BLaER1 treated with 17β-estradiol and CSF1 and Interleukin-3, amounts not matched to agents 10 nM and 100 nM (cell line): ENCODE measurements at regions not wholly inside any gene's neighbourhood (a gene's known extent, or its start where the extent isn't known, plus 50 kb on each side); places are given as distances from the start of the nearest gene placed in this dataset.
"Not testable (repeated sequence)": the region's sequence is repeated elsewhere in the genome, so short reads cannot be mapped to it uniquely, and the experiment has no call there.

Experiments
- H3K27ac ChIP-seq, 11 experiments: shearing (Covaris generic); formaldehyde crosslinking; 2 replicates each; pipeline ENCODE4 v1.8.1; 2022
- H3K27me3 ChIP-seq, 11 experiments: shearing (Covaris generic); formaldehyde crosslinking; 2 replicates each; pipeline ENCODE4 v1.8.1; 2022
- H3K36me3 ChIP-seq, 11 experiments: shearing (Covaris generic); formaldehyde crosslinking; 2 replicates each; pipeline ENCODE4 v1.8.1; 2022
- H3K4me1 ChIP-seq, 10 experiments: shearing (Covaris generic); formaldehyde crosslinking; 2 replicates each; pipeline ENCODE4 v1.8.1; 2022
- H3K4me2 ChIP-seq, 11 experiments: shearing (Covaris generic); formaldehyde crosslinking; 2 replicates each; pipeline ENCODE4 v1.8.1; 2022
- H3K4me3 ChIP-seq, 10 experiments: shearing (Covaris generic); formaldehyde crosslinking; 2 replicates each; pipeline ENCODE4 v1.8.1; 2022
- H3K9ac ChIP-seq, 11 experiments: shearing (Covaris generic); formaldehyde crosslinking; 2 replicates each; pipeline ENCODE4 v1.8.1; 2022
- H3K9me3 ChIP-seq, 11 experiments: shearing (Covaris generic); formaldehyde crosslinking; replicated peaks in 1 of 11; 2 replicates each; pipeline ENCODE4 v1.8.1; 2022
- H4K20me1 ChIP-seq, 11 experiments: shearing (Covaris generic); formaldehyde crosslinking; 2 replicates each; pipeline ENCODE4 v1.8.1; 2022
- Cebpa-rat ChIP-seq, 11 experiments: shearing (Covaris generic); IDR thresholded peaks; 2 replicates each; pipeline ENCODE4 v1.8.1; 2022

DNA sequence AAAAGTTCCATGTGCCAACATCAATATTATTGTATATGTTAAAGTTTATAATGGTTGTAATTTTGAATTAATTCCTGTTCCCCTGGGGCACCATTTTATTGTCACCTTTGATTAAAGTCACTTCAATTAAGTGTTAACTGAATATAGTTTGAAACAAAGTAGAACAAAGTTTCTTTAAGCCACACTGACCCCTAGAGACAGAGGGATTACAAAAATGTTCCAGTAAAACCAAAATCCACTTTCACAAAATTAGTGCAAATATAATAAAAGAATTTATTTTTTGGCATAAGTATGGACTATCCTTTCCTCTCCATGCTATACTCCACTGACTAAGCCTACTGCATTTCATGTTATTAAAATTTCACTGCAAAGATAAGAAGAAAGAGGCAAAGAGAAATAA, 123.9 kb downstream of the ZMAT3 start:
- Histone ChIP-seq H3K36me3 (peaks cover 0 to 11% (median 0%) of the 10 kb centered on the region in 11 experiments; a peak in 2 of 22 replicates), H4K20me1 (no peaks in the 10 kb centered on the region), H3K4me2 (no peak overlapping the region), H3K27me3 (no peaks in the 10 kb centered on the region), H3K27ac (no peak overlapping the region), H3K9ac (no peak overlapping the region), H3K4me1 (peaks cover 0 to 17% (median 0%) of the 10 kb centered on the region in 10 experiments; a peak in 6 of 20 replicates), H3K4me3 (no peak overlapping the region), H3K9me3 (peaks cover 9 to 47% (median 19%) of the 10 kb centered on the region in 11 experiments)
- no peak for TF ChIP-seq Cebpa-rat (IDR thresholded peaks at IDR 0.05)

DNA sequence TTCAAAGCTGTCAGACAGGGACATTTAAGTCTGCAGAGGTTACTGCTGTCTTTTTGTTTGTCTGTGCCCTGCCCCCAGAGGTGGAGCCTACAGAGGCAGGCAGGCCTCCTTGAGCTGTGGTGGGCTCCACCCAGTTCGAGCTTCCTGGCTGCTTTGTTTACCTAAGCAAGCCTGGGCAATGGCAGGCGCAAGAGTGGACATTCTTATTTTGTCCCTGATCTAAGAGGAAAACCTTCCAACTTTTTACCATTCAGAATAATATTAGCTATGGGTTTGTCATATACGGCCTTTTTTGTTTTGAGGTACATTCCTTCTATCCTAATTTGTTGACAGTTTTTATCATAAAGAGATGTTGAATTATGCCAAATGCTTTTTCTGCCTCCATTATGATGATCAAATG, 129.3 kb downstream of the ZMAT3 start:
- not testable (repeated sequence) for H3K4me2 ChIP-seq, H3K27me3 ChIP-seq

DNA sequence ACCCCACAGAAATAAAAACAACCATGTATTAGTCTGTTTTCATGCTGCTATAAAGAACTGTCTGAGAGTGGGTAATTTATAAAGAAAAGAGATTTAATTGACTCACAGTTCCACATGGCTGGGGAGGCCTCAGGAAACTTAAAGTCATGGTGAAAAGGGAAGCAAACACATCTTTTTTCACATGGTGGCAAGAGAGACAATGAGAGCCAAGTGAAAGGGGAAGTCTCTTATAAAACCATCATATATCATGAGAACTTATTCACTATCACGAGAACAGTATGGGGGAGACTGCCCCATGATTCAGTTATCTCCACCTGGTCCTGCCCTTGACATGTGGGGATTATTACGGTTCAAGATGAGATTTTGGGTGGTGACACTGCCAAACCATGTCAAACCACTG, 141.5 kb downstream of the ZMAT3 start:
- H3K4me1 ChIP-seq: peaks cover 0 to 6% (median 0%) of the 10 kb centered on the region in 10 experiments; a peak in 1 of 20 replicates

More for the DNA sequence above, 129.3 kb downstream of the ZMAT3 start:
- H3K4me1 ChIP-seq, H3K27ac ChIP-seq, H4K20me1 ChIP-seq, H3K9ac ChIP-seq, H3K4me3 ChIP-seq, H3K36me3 ChIP-seq: not testable (repeated sequence)
- peaks cover 9 to 33% (median 19%) of the 10 kb centered on the region in 11 experiments for H3K9me3 ChIP-seq

DNA sequence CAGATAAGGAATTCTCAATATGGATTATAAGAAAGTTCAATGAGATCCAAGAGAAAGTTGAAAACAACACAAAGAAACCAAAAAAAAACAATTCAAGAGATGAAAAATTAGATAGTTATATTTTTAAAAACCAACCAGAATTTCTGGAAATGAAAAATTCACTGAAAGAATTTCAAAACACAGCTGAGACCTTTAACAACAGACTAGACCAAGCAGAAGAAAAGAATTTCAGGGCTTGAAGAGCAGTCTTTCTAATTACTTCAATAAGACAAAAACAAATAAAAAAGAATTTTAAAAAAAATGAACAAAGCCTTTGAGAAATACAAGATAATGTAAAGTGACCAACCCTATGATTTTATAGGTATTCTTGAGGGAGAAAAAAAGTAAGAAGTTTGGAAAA, 155.4 kb downstream of the ZMAT3 start:
- Histone ChIP-seq H3K27ac (no peak overlapping the region), H3K9me3 (peaks cover 33 to 49% (median 37%) of the 10 kb centered on the region in 11 experiments), H3K36me3 (no peaks in the 10 kb centered on the region), H3K9ac (no peak overlapping the region), H4K20me1 (no peaks in the 10 kb centered on the region), H3K27me3 (no peaks in the 10 kb centered on the region), H3K4me2 (no peak overlapping the region), H3K4me3 (no peak overlapping the region), H3K4me1 (no peaks in the 10 kb centered on the region)
- TF ChIP-seq Cebpa-rat (IDR thresholded peaks at IDR 0.05): no peak

More for the DNA sequence above, 141.5 kb downstream of the ZMAT3 start:
- Histone ChIP-seq H3K27me3 (no peaks in the 10 kb centered on the region), H3K4me2 (0 out of 22 replicates have a peak overlapping the region, but pooled peaks of 1 of the 11 experiments have one; percentile 3), H3K4me3 (no peak overlapping the region), H3K27ac (peak overlapping the region in 3 of 11 experiments; percentile 22 to 35 (median 32); a peak in 3 of 22 replicates), H3K9me3 (peaks cover 50 to 66% (median 57%) of the 10 kb centered on the region in 11 experiments), H3K9ac (no peak overlapping the region), H3K36me3 (0 out of 22 replicates have a peak, but pooled peaks cover 0 to 5% (median 0%) of the 10 kb centered on the region in 11 experiments), H4K20me1 (no peaks in the 10 kb centered on the region)
- TF ChIP-seq Cebpa-rat (IDR thresholded peaks at IDR 0.05): no peak

DNA sequence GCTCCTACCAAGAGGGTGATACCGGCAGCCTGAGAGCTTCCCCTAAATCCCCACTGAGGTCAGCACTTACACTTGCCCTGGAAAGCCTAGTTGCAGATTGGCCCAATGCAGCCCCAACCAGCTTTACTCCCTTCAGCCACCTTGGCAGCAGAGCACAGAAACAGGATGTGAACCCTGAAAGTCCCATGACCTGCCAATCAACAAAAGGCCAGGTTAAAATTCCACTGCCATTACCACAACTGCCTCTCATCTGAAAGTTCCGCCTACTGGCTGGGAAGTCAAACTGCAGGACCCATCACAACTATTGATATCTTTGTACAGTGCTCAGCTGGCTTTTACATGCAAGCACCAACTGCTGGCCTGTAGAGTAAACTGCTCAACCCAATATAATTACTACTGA, 156.2 kb downstream of the ZMAT3 start:
- H3K27me3 ChIP-seq: no peaks in the 10 kb centered on the region
- no peak overlapping the region for H3K4me3 ChIP-seq
- no peak for TF ChIP-seq Cebpa-rat (IDR thresholded peaks at IDR 0.05)
- peaks cover 33 to 49% (median 37%) of the 10 kb centered on the region in 11 experiments for H3K9me3 ChIP-seq
- H3K9ac ChIP-seq: no peak overlapping the region
- H3K36me3 ChIP-seq: no peaks in the 10 kb centered on the region
- H3K4me2 ChIP-seq: no peak overlapping the region
- H4K20me1 ChIP-seq: no peaks in the 10 kb centered on the region
- no peak overlapping the region for H3K27ac ChIP-seq
- no peaks in the 10 kb centered on the region for H3K4me1 ChIP-seq

DNA sequence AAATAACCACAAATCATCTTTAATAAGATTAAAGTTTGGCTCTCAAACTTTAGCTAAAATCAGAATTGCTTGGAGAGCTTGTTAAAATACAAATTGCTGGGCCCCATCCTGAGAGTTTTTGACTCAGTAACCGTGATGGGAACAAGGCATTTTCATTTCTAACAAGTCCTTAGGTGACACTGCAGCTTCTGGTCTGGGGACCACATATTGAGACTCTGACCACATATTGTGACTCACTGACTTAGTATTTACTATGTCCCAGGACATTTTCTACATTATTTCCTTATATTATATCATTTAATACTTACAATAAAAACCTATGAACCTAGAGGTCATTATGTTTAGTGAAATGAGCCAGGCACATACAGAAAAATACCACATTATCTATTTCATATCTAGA, 164.5 kb downstream of the ZMAT3 start:
- Histone ChIP-seq H3K4me2 (peak overlapping the region in 4 of 11 experiments; percentile 5 to 43 (median 28); a peak in 4 of 22 replicates), H3K4me3 (no peak overlapping the region), H3K36me3 (no peaks in the 10 kb centered on the region), H3K9ac (no peak overlapping the region), H3K4me1 (peaks cover 0 to 17% (median 5%) of the 10 kb centered on the region in 10 experiments; a peak in 8 of 20 replicates), H3K9me3 (peaks cover 0 to 3% (median 0%) of the 10 kb centered on the region in 11 experiments; a peak in 4 of 22 replicates), H4K20me1 (no peaks in the 10 kb centered on the region), H3K27me3 (no peaks in the 10 kb centered on the region), H3K27ac (peak overlapping the region in 4 of 11 experiments; percentile 5 to 66 (median 50); a peak in 6 of 22 replicates)
- TF ChIP-seq Cebpa-rat (IDR thresholded peaks at IDR 0.05): no peak

DNA sequence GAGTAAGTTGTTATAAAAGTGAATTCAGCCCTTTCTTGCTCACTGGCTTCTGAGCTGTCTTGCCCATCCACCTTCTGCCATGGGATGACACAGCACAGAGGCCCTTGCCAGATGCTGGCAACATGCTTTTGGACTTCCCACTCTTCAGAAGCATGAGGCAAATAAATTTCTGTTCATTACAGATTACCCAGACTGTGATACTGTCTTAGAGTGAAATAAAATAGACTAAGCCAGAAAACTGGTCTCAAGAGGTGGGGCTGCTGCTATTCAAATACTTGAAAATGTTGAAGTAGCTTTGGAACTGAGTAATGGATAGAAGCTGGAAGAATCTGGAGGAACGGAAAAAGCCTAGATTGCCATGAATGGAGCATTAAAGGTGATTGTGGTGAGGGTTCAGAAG, 170.4 kb downstream of the ZMAT3 start:
- H3K4me1 ChIP-seq: no peaks in the 10 kb centered on the region
- H3K36me3 ChIP-seq: no peaks in the 10 kb centered on the region
- H3K4me2 ChIP-seq: no peak overlapping the region
- H3K27ac ChIP-seq: no peak overlapping the region
- H3K9ac ChIP-seq: no peak overlapping the region
- no peaks in the 10 kb centered on the region for H3K27me3 ChIP-seq
- no peaks in the 10 kb centered on the region for H4K20me1 ChIP-seq
- no peak for TF ChIP-seq Cebpa-rat (IDR thresholded peaks at IDR 0.05)
- H3K9me3 ChIP-seq: no peaks in the 10 kb centered on the region
- no peak overlapping the region for H3K4me3 ChIP-seq

DNA sequence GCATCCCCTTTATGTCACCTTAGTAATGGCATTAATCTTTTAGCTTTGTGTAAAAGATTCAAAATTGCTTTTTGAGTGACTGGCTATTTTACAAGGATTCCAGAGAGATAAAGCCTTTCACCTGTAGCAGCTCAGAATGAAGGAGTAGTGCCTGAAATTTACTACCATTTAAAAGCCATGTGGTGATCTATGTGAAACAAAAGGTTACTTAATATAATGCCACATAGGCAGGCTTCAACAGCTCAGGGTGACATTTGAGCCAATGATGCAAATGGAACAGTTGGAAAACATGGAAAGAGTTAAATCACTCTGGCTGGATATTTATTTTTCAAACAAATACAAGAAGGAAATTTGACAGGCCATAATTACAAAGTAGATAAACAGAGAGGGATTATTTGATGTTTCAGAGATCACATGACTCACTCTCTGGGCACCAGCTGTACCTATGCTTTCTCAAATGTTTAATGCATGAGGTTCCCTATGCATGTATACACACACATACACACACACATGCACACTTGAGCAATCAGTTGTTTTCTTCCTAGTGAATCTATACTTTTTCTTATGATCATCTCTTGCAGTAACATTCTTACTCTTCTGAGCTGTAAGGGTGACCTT, 171.5 kb downstream of the ZMAT3 start:
- no peak for TF ChIP-seq Cebpa-rat (IDR thresholded peaks at IDR 0.05)
- Histone ChIP-seq H3K9me3 (no peaks in the 10 kb centered on the region), H3K4me1 (no peaks in the 10 kb centered on the region), H3K36me3 (no peaks in the 10 kb centered on the region), H3K4me2 (no peak overlapping the region), H3K4me3 (no peak overlapping the region), H4K20me1 (no peaks in the 10 kb centered on the region), H3K9ac (no peak overlapping the region), H3K27me3 (no peaks in the 10 kb centered on the region), H3K27ac (no peak overlapping the region)

DNA sequence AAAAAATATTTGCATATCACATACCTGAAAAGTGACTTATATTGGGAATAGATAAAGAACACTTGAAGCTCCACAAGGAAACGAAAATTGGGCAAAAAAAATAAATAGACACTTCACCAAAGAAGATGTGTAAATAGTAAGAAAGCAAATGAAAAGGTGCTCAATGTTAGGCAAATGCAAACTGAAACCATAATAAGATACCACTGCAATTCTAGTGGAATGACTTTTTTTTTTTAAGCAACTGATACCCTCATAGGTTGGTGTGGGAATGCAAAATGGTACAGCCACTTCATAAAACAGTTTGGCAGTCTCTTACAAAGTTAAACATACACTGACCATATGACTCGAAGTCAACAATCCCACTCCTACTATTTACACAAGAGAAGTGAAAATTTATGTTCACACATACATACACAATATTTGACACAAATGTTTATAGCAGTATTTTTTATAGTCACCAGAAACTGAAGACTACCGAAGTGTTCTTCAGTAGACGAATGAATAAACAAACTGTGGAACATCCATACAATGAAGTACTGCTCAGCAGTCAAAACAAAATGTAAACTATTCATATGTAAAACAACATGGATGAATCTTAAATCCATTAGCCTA, 176.3 kb downstream of the ZMAT3 start:
- H3K9me3 ChIP-seq: peaks cover 0 to 12% (median 7%) of the 10 kb centered on the region in 11 experiments; a peak in 9 of 22 replicates
- H4K20me1 ChIP-seq: no peaks in the 10 kb centered on the region
- no peaks in the 10 kb centered on the region for H3K27me3 ChIP-seq
- no peak overlapping the region for H3K4me3 ChIP-seq
- H3K9ac ChIP-seq: no peak overlapping the region
- H3K4me2 ChIP-seq: no peak overlapping the region
- TF ChIP-seq Cebpa-rat (IDR thresholded peaks at IDR 0.05): no peak
- no peaks in the 10 kb centered on the region for H3K4me1 ChIP-seq
- H3K36me3 ChIP-seq: no peaks in the 10 kb centered on the region
- H3K27ac ChIP-seq: no peak overlapping the region
